ENCODE measurements at regions not wholly inside any gene's neighbourhood (a gene's known extent, or its start where the extent isn't known, plus 50 kb on each side); places are given as distances from the start of the nearest gene placed in this dataset.
A peak's percentile ranks its signal among the peaks of the same experiment; 100 is the strongest.

DNA sequence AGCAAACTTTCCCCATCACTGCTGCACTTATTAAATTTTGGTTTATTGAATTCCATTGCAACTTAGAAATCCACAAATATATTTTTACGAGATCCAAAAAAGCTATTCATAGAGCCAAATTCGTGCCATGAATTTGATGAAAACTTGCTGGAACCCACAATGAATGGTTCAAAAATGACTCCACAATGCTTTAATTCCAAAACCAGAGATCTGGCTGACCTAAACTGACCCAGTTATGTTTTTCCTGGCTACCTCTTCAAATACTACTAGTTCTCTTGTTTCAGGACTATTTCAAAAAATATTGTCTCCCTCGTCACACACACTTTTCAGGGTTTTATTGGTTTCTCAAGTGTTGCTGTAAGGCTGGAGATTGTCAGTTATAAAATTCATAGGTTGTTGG lies 474.8 kb downstream of the PDGFC start:
- no peak for DNase-seq (ENCODE audit: low spot score)

DNA sequence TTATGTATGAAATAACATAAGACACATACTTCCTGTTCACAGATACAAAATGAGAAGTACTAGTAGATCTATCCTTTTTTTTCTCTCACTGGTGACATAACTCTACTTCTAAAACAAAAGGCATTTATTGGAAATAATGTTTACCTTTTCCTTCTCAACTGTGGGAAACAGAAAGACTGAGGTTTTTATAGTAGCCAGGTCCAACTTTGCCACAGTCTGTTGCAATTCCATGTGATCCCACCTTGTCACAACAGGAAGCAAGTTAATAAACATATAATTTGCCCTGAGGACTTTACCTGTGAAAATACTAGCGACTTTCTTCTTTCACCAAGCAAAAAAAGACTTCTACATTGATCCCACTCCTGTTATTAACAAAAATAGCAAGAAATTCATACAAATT lies 475.8 kb downstream of the PDGFC start:
- peak; percentile 35 for DNase-seq (ENCODE audit: low spot score)

DNA sequence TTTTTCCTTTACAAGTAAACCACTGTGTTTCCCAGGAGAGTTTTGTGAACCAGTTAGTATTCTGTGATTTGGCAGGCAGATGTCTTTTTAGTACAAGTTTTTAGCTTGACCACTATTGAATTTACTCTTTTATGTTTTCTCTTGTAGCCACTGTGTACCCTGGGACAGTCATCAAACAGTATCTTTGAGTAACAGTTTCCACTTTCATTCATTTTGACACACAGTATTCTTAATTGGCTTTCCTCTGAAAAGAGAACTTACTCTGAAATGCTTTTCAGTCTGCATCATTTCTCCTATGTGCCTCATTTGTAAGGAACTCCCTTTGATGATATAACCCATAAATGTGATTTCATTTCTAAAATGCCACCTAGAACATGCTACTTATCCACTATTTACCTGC lies 476.5 kb downstream of the PDGFC start:
- no peak for DNase-seq (ENCODE audit: low spot score)

DNA sequence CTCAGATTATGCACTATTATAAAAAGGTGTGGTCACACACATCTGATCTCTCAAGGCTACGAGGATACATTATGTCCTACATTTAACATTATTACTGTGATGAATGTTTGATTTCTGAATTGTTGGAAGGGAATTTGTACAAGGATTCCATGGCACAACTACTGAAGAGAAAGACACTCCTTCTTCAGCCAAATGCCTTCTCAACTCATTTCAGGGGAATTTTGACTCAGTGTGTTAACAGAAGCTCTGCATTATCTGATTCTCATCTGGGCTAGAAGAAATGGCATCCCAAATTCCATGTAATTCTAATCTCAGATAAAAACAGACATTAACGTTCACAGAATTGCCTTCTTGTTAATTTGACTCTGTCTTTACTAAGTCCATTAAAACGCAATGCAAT lies 477.7 kb downstream of the PDGFC start:
- no peak for DNase-seq (ENCODE audit: low spot score)

DNA sequence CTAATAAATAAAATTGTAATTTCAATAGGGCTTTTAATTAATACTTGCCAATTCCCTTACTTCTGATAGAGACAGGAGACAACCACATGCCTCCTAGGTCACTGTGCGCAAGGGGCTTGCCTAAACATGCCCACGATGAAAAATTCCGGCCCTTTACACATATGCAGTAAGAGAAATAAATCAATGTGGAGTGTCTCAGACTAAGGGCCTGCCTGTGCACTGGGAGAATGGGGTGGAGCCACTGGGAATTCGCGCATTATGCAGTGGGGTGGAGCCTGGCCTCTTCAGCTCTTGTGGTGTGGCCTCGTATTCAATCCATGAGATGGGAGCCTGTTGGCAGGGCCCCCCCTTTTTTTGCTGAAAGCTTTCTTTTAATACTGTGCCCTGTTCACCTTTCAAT lies 484.5 kb downstream of the PDGFC start:
- DNase-seq (ENCODE audit: low spot score): no peak

DNA sequence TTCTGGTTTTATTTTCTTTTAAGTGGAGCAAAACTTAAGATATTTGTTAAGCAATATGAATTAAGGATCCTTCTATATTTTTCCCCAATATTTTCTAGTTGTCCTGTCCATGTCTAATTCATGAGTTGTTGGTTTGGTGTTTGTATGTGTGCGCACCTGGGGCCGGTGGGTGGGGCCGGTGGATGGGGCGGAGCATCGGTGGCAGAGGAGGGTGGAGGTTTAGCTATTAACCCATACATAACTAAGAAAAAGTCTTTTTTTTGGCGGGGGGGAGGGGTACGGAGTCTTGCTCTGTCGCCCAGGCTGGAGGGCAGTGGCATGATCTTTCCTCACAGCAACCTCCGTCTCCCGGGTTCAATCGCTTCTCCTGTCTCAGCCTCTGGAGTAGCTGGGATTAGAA lies 489.8 kb downstream of the PDGFC start:
- DNase-seq (ENCODE audit: low spot score): no peak

DNA sequence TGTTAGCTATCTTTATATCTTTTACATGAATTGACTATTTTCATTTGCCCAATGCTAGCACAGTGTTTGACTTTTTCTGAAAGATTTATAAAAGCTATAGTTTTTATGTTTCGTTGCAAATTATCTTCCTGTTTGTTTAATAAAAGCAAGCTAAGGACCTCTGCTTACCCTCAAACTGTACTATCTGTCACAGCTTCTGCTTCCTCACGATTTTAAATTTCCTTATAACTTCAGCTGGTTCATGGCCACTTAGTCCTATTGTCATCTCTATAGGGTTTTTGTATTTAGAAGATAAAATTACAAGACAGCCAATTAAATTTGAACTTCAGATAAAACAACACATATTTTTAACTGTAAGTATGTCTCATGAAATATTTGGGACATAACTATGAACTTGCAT lies 494.0 kb downstream of the PDGFC start:
- no peak for DNase-seq (ENCODE audit: low spot score)

DNA sequence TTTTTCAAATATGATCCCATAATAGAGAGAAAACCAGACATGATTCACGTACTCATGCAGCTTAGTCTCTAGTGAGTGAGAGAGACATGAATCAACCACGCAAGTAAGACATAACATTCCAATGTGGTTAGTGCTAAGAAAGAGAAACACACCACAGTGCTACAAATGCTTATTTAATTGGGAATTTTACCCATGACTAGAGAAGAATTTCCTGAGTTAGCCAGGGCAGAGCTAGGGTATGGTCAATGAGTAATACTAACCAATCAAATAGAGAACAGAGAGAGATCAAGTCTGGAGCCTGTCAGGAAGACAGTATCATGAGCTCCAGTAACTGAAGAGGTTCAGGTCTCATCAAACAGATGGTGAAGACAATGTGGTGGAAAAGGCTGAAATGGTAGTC lies 495.2 kb downstream of the PDGFC start:
- no peak for DNase-seq (ENCODE audit: low spot score)

DNA sequence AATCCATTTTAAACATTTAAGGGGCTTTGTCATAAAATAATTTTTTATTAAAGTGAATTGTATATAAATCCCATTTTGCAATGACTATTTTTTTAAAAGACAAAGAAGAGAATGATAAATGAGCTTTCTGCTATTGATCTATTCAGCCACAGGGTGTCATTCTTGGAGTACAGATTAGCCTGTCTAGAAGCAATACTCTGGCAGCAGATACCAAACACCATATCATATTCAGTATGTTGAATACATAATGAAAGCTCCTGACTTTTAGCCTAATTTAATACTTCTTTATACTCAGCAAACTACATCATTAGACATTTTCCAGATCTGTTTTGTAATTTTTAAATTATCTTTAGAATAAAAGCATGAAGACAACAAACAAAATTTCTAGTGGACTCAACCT lies 496.3 kb downstream of the PDGFC start:
- DNase-seq (ENCODE audit: low spot score): peak; percentile 35

DNA sequence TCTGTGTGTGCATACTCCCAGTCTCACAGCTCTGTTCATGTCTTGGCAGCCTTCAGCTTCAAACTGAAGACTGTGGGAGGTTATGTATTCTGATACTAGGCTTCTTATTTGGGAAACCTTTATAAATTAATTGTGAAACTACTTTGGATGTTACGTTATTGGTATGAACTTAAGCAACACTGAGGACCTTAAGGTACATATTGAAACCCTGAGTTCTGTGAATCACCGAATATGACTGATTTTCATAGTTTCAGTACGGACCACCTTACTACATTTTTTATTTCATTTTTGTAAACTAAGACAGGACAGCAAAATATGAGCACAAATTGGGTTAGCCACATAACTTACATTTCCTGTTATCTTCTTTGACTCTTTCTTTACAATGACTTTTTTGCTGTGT lies 498.4 kb downstream of the PDGFC start:
- no peak for DNase-seq (ENCODE audit: low spot score)

DNA sequence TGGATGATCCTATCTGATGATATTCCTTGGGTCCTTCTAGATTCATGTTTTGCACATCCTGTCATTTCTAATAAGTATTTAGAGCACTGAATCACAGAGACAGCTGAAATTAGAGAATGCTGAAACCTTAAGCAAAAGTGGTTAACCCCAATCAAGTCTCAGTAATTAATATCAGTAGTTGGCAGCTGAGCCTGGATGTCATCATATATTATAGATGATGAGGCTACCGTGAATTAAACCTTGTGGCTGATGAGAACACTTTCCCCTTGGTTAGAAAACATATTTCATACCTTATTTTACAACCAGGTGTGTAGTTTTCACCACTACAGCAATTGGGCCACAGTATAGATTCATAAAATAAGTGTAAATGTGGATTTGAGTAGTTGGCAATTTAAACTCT lies 499.0 kb downstream of the PDGFC start:
- no peak for DNase-seq (ENCODE audit: low spot score)

DNA sequence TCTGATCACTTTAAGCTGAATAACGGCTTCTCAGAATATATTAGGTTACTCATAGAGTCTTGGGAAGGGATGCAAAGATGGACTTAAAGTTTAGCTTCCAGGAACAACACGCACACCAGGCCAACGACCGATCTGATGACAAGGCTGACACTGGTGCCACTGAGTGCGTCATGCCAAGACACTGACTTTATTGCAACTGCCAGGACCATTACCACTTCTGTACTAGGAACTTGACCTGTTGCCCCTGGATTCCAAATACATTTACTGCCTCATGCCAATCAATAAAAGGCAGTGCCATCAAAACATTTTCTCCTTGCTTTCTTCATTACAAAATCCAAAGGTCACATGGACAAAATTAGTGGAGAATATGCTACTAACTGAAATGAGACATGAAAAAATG lies 505.9 kb upstream of the CTSO start:
- DNase-seq (ENCODE audit: low spot score): no peak

DNA sequence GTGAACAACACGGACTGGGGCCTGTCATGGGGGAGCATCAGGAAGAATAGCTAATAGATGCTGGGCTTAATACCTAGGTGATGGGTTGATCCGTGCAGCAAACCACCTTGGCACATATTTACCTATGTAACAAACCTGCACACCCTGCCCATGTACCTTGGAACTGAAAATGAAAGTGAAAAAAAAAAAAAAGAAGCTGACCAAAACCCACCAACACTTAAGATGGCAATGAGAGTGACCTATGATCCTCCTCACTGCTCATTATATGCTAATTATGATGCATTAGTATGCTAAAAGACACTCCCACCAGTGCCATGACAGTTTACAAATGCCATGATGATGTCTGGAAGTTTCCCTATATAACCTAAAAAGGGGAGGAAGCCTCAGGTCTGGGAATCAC lies 503.2 kb upstream of the CTSO start:
- no peak for DNase-seq (ENCODE audit: low spot score)

DNA sequence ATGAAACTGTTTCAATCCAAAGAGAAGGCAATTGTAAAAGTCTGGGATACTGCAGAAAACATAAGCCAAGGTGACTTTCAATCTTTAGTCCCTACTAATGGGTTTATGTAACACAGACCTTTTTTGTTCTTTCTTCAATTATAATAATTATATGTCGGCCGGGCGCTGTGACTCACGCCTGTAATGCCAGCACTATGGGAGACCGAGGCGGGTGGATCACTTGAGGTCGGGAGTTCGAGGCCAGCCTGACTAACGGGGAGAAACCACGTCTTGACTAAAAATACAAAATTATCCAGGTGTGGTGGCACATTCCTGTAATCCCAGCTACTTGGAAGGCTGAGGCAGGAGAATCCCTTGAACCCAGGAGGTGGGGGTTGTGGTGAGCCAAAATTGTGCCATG lies 489.8 kb upstream of the CTSO start:
- no peak for DNase-seq (ENCODE audit: low spot score)

DNA sequence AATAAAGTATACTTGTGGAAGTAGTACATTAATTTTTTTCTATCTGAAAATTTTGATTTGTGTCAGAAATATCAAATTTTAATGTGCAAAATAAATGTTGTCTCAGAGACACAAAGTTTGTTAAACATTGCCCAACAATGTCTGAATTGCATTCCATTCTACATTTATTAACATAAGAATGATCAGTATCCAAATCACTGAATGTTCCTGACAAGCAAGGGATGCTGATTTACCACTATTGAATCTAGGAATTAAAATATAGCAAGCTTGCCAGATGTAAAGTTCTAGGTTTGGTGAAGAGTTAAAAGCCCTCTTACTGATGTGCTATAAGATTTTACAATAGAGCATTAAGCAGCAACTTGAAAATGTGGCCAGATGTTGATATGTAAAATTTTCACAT lies 489.2 kb upstream of the CTSO start:
- no peak for DNase-seq (ENCODE audit: low spot score)

DNA sequence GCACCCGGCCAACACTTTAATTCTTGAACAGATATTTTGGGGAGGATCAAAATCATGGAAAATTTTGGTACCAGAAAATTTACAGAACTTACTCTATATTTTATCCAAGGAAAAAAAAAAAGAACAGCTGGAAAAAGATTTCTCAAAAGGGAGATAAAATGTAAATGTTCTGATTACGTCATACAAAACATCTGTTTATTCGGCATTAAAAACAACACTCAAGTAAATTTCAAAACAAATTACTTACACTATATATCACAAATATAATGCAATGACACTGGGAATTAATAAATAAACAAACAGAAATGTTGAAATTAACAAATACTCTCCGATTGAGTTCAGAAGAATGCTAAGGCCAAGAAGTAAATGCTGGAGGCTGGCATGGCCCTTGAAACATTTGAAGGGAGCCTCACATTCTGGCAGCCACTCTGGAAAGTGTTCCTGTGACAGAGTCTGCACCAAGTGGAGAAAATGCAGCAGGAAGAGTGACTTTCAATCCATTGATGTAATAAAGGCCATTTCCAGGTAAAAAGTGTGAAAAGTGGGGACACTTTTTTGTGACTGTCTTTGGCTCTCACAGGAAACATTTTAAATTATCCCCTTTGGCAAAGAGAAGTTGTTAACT lies 486.0 kb upstream of the CTSO start:
- no peak for DNase-seq (ENCODE audit: low spot score)

DNA sequence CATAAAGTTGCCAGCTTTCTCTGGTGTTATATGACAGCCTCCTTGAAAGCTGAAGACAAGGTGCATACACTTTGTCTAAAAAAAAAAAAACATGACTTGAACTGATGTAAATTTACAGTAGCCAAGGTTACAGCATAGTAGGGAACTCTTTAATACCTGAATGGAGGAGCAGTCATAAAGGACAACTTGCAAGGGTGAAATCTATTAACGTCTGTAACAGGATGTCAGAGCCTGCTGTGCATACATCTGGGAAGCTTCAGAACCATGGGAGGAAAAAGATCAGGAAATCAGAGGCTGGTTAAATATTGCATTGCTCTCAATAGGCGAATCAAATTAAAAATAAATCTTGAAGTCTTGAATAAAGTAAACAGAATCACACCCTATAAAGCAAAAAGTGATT lies 484.0 kb upstream of the CTSO start:
- no peak for DNase-seq (ENCODE audit: low spot score)

DNA sequence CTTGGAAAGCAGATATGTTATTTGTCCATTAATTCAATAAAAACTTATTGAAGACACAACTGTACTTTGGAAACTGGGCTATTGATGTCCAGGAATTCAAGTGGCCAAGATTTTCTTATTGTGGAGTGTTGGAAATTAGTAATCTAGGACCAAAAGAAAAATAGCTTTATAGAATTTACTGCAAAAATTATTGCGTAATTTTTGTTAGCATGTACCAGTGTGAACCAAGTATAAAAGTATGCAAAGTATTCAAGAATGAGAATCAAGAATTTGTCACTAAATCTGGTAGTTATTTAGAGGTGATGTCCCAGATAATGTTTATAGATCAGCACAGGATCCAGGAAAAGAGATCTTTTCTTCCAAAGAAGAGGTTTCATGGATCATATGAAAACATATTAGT lies 468.9 kb upstream of the CTSO start:
- no peak for DNase-seq (ENCODE audit: low spot score)

DNA sequence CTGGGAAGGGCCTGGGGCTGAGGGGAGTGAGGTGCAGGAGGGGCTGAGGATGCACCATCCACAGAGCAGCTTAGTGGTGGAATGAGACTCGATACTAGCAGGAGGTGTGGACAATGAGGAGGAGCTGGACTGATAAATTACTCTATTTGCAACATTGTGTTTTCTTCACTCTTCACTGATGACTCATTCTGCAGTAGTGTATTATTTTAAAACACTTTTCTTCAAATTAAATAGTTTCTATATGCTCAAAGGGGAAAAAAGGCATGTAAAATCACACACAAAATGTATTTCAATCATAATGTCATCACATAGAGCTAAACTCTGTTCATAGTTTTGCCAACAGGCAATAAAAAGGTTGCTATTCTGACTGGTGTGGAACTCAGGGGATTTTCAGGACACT lies 467.0 kb upstream of the CTSO start:
- no peak for DNase-seq (ENCODE audit: low spot score)

DNA sequence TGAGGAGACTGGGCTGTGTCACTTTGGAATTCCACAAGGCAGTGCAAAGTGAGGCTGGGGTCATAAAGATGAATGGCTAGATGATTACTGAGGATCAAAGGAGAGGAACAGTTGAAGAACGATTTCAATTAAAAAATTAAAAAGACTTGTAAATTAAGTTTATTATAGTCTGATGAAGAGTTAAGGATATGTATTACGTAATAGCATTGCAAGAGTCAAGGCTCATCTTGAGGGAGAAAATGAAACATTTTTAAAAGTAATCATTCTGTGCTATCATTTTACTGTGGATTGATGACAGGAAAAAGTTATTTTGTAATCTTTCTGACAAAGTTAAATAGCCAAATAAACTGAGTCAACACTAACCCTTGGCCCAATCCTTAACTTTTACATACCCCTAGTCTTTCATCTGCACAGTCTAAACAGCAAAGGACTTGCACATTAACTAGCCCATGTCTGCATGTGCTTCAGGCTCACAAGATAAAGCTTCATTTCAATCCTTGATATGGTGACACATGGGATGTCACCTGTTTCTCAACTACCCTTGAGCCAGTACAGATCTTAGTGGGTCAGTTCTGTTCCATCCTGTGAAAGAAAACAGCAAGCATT lies 465.5 kb upstream of the CTSO start:
- DNase-seq (ENCODE audit: low spot score): no peak

DNA sequence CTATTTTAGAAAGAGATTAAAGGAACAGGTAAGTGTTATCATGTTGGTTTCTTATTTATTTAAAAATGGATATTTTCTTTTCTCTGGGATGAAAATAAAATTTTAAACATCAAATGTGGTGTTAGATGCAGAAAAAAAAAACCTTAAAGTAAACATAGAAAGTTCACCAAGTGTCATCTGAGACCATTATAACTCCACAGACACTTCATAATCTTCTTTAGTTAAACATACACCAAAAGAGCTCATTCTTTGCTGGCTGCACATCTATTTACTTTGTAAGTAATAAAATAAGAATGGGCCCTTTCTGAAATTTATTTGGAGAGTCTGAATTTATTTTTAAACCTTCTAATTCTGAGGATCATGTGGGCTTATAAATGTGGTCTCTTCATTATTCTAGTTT lies 460.7 kb upstream of the CTSO start:
- no peak for DNase-seq (ENCODE audit: low spot score)

DNA sequence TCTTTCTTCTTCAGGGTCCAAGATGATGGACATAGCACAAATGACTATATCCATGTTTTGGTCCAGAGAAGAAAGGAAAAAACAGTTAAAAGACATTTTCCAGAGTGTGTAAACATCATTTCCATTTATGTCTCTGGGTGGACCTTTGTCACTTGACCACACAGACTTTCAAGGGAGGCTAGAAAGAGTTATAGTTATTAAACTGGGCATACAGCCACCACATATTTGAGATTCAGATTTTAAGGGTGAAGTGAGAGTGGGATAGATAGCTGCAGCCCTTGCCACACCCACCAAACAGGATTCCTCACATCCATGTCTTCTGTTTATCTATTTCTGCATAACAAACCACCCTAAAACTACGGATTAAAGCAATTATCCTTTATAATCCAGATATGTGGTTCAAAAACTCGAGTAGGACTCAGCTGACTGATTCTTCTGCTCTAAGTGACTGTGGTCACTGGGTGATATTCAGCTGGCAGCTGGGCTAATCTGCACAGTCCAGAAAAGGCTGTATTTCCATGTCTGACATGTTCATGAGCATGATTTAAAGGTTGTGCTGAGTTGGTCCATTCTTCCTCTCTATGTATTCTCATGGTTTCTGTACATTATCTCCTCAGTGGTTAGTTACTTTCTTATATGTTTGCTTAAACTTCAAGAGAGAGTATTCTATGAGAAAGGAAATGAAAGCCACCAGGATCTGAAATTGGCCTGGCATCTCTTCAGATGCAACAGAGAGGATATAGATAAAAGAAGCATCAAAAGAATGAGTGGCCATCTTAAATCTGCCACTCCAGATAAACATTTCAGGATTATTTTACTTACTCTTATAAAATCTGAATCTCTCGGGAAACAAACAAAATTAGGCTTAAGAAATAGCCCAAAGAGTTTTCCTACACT lies 459.8 kb upstream of the CTSO start:
- no peak for DNase-seq (ENCODE audit: low spot score)

DNA sequence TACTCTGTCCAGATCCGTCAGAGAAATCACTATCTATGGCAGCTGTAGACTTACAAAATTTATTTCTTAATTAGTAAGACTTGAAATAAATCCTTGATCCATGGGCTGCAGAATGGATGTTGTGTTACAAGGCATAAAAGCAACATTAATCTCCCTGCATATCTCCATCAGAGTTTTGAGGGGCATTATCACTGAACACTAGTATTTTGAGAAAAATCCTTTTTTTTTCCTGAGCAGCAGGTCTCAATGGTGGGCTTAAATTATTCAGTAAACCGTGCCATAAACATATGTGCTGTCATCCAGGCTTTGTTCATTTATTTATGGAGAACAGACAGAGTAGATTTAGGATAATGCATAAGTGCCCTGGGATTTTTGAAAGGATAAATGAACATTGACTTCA lies 457.9 kb upstream of the CTSO start:
- no peak for DNase-seq (ENCODE audit: low spot score)

DNA sequence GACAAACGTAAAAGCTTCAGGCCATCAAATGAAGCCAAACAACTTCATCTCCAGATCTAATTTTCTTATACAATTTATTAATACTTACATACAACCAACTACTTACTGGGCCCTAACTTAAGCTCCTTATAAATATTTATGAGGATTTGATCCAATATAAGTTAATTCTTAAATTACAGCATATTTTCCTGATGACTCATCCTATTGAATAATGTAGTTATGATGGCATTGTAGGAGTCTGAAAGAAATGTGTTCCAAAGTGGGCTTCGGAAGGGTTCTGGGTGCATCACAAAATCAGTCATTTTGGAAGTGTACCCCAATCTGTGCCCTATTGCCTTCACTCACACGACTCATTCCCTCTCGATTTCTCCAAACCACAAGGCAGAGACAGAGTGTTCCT lies 455.1 kb upstream of the CTSO start:
- no peak for DNase-seq (ENCODE audit: low spot score)
